ENCODE measurements at regions not wholly inside any gene's neighbourhood (a gene's known extent, or its start where the extent isn't known, plus 50 kb on each side); places are given as distances from the start of the nearest gene placed in this dataset.
"Not testable (repeated sequence)": the region's sequence is repeated elsewhere in the genome, so short reads cannot be mapped to it uniquely, and the experiment has no call there.

DNA sequence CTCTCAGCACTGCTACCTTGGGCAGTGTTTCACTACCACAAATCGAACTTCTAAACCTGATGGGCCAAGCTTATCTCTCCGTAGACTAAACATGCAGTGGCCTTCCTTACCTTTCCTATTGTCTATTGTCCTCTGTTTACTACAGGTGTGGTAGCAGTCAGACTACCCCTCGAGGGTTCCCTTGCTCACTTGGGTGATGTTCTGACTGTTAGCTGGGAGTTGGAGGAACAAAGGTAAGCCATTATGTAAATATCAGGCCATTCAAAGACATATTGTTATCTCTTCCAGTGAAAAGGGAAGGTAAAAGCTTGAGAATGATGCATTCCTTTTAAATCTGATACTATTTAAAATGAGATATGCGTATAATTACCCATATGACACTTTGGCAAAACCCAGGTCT is 828.3 kb upstream of the EEF2KMT start:
- POLR2A ChIA-PET (ENCODE audit: low non-redundant PET), result no interaction called here
- TF ChIP-seq, protein P1, sequence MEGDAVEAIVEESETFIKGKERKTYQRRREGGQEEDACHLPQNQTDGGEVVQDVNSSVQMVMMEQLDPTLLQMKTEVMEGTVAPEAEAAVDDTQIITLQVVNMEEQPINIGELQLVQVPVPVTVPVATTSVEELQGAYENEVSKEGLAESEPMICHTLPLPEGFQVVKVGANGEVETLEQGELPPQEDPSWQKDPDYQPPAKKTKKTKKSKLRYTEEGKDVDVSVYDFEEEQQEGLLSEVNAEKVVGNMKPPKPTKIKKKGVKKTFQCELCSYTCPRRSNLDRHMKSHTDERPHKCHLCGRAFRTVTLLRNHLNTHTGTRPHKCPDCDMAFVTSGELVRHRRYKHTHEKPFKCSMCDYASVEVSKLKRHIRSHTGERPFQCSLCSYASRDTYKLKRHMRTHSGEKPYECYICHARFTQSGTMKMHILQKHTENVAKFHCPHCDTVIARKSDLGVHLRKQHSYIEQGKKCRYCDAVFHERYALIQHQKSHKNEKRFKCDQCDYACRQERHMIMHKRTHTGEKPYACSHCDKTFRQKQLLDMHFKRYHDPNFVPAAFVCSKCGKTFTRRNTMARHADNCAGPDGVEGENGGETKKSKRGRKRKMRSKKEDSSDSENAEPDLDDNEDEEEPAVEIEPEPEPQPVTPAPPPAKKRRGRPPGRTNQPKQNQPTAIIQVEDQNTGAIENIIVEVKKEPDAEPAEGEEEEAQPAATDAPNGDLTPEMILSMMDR (conservative IDR thresholded peaks at IDR 0.05; ENCODE audit: low read depth), result no peak
- CTCF ChIA-PET, result no interaction called here
- DNase-seq (ENCODE audit: low spot score), result no peak
- no peak overlapping the region for H3K27ac ChIP-seq

DNA sequence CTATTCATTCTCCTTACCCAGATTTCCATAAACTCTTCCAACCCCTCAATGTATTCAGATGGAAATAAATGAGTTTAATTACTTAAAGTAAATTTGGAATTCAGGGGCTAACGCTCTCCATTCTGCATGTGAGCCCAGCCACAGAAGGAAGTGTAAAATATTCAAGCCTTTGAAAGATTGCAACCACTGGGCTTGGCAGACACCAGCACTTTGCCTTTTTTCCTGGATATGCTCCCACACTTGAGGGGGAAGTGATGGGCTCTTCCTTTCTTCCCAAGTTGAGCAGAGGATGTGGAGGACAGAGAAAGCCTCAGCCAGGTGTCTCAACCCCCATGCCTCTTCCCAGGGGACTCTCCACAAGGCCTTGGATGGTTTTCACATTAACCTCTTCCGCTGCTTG is 825.1 kb upstream of the EEF2KMT start:
- ChIA-PET CTCF (no interaction called here), POLR2A (ENCODE audit: low non-redundant PET) (no interaction called here)
- DNase-seq (ENCODE audit: low spot score), result no peak
- no peak overlapping the region for H3K27ac ChIP-seq
- TF ChIP-seq, protein P1 (conservative IDR thresholded peaks at IDR 0.05; ENCODE audit: low read depth), result no peak

DNA sequence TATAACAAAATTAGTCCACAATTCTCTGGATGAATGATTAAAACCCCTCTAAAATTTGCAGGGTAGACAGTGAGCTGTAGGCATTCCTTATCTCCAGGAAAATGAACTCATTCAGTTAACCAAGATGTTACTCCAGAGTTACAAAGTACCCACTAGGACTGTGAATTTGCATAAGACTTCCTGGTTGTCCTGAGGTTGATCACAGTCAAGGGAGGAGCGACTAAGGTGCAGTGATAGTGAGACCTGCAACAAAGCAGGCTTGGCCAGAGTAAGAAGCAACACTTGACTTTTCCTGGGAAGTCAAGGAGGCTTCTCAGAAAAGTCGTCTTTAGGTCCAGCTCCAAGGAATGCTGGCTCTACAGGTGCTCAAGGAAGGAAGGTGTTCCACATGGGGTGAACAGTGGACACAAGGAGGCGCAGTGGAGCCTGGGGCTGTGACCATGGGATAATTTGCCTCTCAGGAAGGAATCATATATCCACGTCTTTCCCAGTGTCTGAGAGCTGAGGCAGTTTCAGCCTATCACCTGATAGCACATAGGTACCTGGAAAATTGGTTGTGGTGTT is 821.1 kb upstream of the EEF2KMT start:
- TF ChIP-seq, protein P1 (conservative IDR thresholded peaks at IDR 0.05; ENCODE audit: low read depth), result no peak
- ChIA-PET CTCF (no interaction called here), POLR2A (ENCODE audit: low non-redundant PET) (no interaction called here)
- no peak for DNase-seq (ENCODE audit: low spot score)
- H3K27ac ChIP-seq, result no peak overlapping the region

DNA sequence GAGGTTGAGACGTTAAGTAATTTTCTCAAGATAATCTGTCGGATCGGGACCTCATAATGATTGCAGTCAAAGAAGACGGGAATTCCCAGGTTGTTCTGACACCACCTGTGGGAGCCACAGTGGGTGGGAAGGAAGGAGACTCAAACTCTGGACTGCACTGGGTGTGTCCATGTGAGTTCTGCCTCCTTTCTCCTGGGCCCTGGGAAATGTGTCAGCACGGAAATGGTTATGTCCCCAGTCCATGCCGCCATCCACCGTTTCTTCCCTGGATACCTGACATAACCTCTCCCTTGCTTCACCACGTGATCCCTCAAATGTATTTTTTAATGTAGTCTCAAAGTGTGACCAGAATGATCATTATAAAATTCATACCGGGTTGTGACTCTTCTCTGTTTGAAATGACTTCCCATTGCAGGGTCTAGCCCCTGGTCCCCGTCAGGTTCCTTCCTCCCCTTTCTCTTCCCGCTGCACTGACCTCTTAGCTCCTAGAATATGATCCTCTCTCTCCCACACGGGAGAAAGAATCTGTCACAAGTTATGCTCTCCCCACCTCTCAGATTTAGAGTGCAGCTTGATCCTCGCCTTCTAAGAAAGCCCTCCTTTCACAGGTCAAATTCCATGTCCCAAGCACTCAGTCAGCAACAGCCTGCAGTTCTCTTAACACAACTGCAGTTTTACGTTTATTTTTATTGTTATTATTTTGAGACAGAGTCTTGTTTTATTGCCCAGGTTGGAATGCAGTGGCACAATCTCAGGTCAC is 820.0 kb upstream of the EEF2KMT start:
- TF ChIP-seq, protein P1 (conservative IDR thresholded peaks at IDR 0.05; ENCODE audit: low read depth), result no peak
- CTCF ChIA-PET, result no interaction called here
- no peak overlapping the region for H3K27ac ChIP-seq
- no peak for DNase-seq (ENCODE audit: low spot score)
- POLR2A ChIA-PET (ENCODE audit: low non-redundant PET), result no interaction called here

DNA sequence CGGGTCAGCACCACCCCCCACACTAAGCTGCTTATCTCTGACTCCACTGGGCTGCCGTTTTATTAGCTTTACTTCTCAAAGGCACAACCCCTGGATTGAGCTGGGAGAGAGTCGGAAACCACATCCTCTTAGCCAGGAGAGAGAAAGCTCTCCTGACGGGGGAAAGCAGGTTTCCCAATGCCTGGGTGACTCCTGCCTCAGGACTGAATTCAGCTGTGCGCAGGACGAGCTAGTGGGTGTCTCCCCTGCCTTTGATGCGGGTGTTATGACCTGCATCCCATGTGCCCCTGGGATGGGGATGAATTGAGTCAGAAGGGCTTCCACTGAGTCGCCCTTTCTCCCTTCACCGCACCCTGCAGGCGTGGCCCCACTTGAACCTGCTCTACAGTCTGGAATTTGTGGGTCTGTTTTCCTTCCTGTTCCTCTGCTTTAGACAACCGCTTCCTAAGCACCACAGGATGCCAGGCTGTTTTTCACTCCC is 819.2 kb upstream of the EEF2KMT start:
- TF ChIP-seq, protein P1 (conservative IDR thresholded peaks at IDR 0.05; ENCODE audit: low read depth), result no peak
- POLR2A ChIA-PET (ENCODE audit: low non-redundant PET), result no interaction called here
- no peak overlapping the region for H3K27ac ChIP-seq
- DNase-seq (ENCODE audit: low spot score), result no peak
- CTCF ChIA-PET, result no interaction called here

DNA sequence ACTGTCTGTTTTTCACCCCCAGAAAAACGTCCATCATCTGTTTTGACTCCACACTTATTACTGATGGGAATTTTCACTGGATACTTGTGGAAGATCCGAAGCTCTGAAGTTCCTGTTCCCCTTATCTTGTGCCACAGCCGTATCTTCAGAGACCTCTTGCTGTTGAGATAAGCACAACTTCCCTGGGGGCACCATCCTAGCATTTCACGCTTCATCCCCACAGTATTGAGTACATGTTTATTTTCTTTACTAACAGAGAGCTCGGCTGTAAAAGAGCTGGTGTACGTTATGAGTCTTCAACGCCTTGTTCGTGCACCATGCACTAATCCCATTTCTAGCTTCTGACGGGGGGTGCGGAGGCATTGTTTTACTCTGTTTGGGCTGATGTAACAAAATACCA is 813.6 kb upstream of the EEF2KMT start:
- DNase-seq (ENCODE audit: low spot score), result no peak
- TF ChIP-seq, protein P1 (conservative IDR thresholded peaks at IDR 0.05; ENCODE audit: low read depth), result no peak
- H3K27ac ChIP-seq, result no peak overlapping the region
- POLR2A ChIA-PET (ENCODE audit: low non-redundant PET), result no interaction called here
- CTCF ChIA-PET, result no interaction called here

DNA sequence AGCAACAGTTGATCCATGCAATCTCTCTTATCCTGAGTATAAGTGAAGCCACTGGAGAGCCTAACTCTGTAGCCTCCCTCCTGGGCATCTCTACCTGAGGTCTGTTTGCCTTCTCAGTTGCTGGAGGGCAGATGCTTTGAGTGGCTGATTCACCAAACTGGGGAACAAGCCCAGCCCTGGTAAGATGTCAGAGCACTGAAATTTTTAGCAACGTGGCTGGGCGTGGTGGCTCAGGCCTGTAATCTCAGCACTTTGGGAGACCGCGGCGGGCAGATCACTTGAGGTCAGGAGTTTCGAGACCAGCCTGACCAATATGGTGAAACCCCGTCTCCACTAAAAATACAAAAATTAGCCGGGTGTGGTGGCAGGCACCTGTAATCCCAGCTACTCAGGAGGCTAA is 812.0 kb upstream of the EEF2KMT start:
- CTCF ChIA-PET; POLR2A ChIA-PET (ENCODE audit: low non-redundant PET); DNase-seq (ENCODE audit: low spot score); H3K27ac ChIP-seq: not testable (repeated sequence)

All from RWPE1 (cell line).